ENCODE measurements at regions not wholly inside any gene's neighbourhood (a gene's known extent, or its start where the extent isn't known, plus 50 kb on each side); places are given as distances from the start of the nearest gene placed in this dataset.

DNA sequence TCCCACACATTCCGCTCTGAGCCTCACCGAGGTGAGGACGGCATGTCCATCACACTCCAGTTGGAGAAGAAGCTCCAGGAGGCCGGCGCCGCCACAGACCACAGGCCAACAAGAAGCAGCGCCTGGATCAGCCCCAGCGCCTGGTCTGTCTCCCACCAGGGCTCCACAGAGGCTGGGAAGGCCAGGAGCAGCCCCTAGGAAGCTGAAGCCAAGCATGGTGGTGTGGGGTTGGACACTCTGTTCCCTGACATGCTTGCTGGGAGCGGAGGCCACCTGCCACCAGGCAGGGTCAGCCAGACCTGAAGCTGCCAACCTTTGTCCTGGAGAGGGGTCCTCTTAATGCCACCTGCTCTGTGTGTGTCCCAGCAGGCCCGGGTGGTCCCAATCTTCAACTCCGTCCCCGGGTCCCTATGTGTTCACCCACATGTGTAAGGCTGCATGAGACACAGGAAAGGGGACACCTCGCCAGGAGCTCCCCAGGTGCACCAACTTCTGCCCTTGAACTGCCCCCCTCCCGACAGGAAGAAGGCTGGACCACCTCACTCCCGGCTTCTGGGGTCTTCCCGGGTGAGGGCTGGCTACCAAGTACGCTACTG, 140.1 kb upstream of the PPP1R26 start:
- no peaks in the 10 kb centered on the region for H3K9me3 ChIP-seq
- no peaks in the 10 kb centered on the region for H3K27me3 ChIP-seq
- DNase-seq = no peak
- no peak overlapping the region for H3K4me3 ChIP-seq
- no peaks in the 10 kb centered on the region for H3K36me3 ChIP-seq

DNA sequence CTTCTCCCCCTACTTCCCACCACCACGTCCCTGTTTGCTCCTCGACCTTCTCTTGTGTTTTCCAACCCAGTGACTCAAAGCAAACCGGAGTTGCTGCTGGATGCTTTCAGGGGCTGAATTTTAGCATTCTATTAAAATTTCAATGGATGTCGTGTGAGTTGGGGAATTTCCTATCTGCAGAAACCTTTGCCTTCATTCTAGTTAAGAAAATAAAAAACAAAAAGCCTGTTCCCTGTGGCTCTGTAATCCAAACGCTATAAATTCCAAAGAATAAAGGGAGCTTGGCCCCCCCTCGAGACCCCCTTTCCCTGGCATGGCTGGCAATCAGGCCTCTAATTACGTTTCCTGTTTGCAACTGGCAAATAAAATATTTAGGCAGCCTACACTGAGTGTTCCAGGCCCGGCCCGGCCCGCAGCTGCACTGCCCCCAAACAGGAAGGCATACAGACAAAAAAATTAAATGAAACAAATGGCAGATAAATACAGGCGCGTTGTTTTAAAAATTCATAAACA, 139.4 kb upstream of the PPP1R26 start:
- H3K27me3 ChIP-seq = no peaks in the 10 kb centered on the region
- no peak for DNase-seq
- no peaks in the 10 kb centered on the region for H3K9me3 ChIP-seq
- H3K4me3 ChIP-seq = no peak overlapping the region
- no peaks in the 10 kb centered on the region for H3K36me3 ChIP-seq

GRCh38 chr9:135340726-135341475, 138.7 kb upstream of the PPP1R26 start:
- Histone ChIP-seq H3K27me3 (no peaks in the 10 kb centered on the region), H3K36me3 (no peaks in the 10 kb centered on the region), H3K9me3 (no peaks in the 10 kb centered on the region), H3K4me3 (no peak overlapping the region)
- DNase-seq = no peak

DNA sequence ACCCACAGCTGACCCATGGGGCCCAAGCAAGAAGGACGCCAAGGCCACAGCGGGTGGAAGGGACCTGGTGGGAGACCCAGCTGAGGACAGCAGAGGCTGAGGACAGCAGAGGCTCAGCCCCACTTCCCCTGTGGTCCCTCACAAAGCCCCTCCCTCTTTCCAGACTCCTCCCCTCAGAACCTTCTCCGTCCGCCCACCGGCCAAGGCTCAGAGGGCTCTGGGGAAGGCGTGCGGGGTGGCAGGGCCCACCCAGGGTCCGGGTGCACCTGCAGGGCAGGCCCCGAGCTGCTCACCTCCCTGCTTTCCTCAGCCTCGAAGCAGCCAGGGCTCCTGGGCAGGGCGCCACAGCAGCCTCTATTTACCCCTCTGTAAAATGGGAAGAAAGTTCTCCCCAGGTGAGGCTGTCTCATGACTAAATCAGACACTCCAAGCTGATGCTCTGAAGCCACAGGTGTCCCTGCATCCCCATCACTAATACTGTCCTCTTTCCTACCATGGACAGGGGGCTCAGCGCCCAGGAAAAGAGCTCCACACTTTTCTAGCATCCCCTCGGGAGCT, 137.9 kb upstream of the PPP1R26 start:
- Histone ChIP-seq H3K36me3 (no peaks in the 10 kb centered on the region), H3K4me3 (no peak overlapping the region), H3K27me3 (no peaks in the 10 kb centered on the region), H3K9me3 (no peaks in the 10 kb centered on the region)
- no peak for DNase-seq

- no peak for DNase-seq
- Histone ChIP-seq H3K27me3 (no peaks in the 10 kb centered on the region), H3K36me3 (no peaks in the 10 kb centered on the region), H3K9me3 (no peaks in the 10 kb centered on the region), H3K4me3 (no peak overlapping the region)
Observed at GRCh38 chr9:135342206-135343130, 137.1 kb upstream of the PPP1R26 start.

- Histone ChIP-seq H3K27me3 (no peaks in the 10 kb centered on the region), H3K9me3 (no peaks in the 10 kb centered on the region), H3K36me3 (no peaks in the 10 kb centered on the region), H3K4me3 (no peak overlapping the region)
- DNase-seq = no peak
Observed at GRCh38 chr9:135343136-135343535, 136.4 kb upstream of the PPP1R26 start.

- peak; percentile 52 for DNase-seq
- no peaks in the 10 kb centered on the region for H3K36me3 ChIP-seq
- no peaks in the 10 kb centered on the region for H3K9me3 ChIP-seq
- H3K27me3 ChIP-seq = no peaks in the 10 kb centered on the region
- H3K4me3 ChIP-seq = no peak overlapping the region
Observed at GRCh38 chr9:135343837-135344522, 135.6 kb upstream of the PPP1R26 start.

DNA sequence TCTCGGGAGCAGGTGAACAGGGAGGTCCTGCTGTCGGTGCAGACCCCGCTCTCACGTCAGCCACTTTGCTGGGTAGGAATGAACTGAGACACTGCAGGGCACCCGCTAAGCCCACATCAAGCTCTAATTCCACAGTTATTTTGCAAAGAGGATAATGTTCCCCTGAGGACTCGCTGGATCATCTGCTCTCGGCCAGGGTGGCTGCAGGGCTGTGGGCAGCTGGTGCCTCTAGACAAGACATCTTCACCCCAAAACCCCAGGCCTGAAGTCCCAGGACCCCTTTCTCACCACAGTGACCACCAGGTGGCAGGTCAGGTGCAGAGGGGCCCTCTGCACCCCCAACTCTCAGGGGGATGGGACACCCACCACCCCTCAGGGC, 135.1 kb upstream of the PPP1R26 start:
- Histone ChIP-seq H3K4me3 (no peak overlapping the region), H3K9me3 (no peaks in the 10 kb centered on the region), H3K27me3 (no peaks in the 10 kb centered on the region), H3K36me3 (no peaks in the 10 kb centered on the region)
- no peak for DNase-seq

- no peak for DNase-seq
- no peak overlapping the region for H3K4me3 ChIP-seq
- H3K27me3 ChIP-seq = no peaks in the 10 kb centered on the region
Observed at GRCh38 chr9:135344915-135345500, 134.6 kb upstream of the PPP1R26 start.

DNA sequence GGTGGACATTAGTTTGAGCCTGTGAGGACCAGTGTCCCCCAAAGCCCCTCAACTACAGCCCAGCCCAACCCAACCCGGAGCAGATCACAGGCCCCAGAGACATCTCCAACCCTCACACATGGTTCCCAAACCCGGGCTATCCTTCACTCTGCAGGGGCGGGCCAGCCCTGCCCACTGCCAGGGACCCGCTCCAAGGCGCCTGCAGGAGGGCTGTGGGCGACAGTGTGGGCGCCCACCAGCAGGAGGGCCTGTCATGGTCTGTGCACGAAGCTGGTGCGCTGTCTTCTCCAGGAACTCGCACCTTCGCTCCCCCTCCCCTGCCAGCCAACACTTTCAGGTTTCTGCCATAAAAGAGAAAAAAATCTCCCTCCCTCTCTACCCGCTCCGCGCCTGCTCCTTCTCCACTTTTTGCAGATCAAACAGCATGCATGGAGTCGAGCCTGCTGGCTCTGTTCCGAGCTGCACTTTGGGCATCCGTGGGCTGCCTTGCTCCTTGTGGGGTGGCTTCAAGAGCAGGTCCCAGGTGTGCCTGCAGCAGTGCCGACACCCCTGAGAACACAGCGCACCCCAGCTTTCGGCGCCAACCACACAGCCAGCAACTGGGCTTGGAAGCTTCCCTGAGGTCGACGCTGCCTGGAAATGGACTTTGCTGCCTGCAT, 133.7 kb upstream of the PPP1R26 start:
- no peaks in the 10 kb centered on the region for H3K9me3 ChIP-seq
- no peak for DNase-seq
- no peak overlapping the region for H3K4me3 ChIP-seq
- no peaks in the 10 kb centered on the region for H3K27me3 ChIP-seq
- no peaks in the 10 kb centered on the region for H3K36me3 ChIP-seq

More at GRCh38 chr9:135344915-135345500, 134.6 kb upstream of the PPP1R26 start:
- Histone ChIP-seq H3K9me3 (no peaks in the 10 kb centered on the region), H3K36me3 (no peaks in the 10 kb centered on the region)

DNA sequence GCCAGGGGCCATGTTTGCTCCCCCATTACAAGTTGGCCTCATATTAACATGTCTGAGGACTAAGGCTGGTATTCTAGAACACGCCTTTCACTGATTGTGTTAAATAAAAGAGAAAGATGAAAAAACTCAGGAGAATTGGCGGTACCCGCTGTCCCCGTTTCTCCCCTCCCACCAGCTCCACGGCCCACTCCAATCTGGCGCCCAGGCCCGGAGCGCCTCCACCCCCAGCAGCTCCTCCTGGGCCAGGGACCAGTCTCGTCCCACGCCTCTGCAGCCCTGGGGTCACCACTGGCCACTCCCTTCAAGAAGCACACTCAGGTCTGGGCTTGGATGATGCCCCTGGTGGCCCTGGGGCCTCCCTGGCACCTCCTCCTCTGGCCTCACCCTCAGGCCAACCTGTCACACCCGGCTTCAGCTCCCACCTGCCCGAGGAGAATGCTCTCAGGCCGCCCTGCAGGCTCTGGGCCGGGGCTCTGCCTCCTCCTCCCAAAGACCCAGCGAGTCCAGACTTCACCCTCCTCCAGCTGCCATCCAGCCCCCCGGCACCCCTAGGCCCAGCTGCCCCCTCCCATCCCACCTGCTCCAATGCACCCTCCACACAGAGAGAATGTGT, 133.0 kb upstream of the PPP1R26 start:
- DNase-seq = no peak
- Histone ChIP-seq H3K9me3 (no peaks in the 10 kb centered on the region), H3K36me3 (no peaks in the 10 kb centered on the region), H3K27me3 (no peaks in the 10 kb centered on the region), H3K4me3 (no peak overlapping the region)

GRCh38 chr9:135347461-135347860, 132.1 kb upstream of the PPP1R26 start:
- no peaks in the 10 kb centered on the region for H3K9me3 ChIP-seq
- peak; percentile 75 for DNase-seq

DNA sequence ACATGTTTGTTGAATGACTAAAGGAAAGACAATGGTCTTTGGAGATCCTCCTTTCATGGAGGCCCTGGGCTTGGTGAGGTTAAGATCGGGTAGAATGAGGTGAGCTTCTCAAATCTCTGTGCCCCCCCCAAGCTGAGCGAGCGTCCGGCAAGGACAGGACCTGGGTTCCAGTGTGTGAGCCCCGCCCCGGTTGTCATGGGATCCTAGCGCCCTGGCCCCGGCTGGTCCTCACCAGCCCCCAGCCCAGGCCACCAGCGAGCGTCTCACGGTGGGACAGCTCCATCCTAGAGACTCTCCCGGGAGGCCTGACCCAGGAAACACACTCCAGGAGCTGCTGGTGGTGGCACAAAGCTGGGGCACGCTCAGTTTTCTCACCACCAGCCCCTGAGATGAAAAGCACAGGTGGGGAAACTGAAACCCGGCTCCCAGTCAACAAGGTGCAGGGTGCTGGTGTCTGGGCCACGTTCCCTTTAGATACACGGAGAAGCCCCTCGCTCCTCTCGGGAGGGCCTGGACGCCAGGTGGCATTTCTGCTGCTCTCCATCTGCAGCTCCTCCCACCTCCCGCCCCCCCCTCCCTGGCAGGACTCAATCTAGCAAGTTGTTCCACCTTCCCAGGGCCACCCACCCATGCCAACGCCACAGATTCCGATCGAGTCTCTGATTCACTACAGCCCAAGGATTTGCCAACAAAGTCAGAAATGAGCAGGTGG, 131.3 kb upstream of the PPP1R26 start:
- H3K4me3 ChIP-seq = no peak overlapping the region
- DNase-seq = no peak
- no peaks in the 10 kb centered on the region for H3K27me3 ChIP-seq

More at GRCh38 chr9:135347461-135347860, 132.1 kb upstream of the PPP1R26 start:
- no peaks in the 10 kb centered on the region for H3K27me3 ChIP-seq
- H3K36me3 ChIP-seq = no peaks in the 10 kb centered on the region
- no peak overlapping the region for H3K4me3 ChIP-seq

DNA sequence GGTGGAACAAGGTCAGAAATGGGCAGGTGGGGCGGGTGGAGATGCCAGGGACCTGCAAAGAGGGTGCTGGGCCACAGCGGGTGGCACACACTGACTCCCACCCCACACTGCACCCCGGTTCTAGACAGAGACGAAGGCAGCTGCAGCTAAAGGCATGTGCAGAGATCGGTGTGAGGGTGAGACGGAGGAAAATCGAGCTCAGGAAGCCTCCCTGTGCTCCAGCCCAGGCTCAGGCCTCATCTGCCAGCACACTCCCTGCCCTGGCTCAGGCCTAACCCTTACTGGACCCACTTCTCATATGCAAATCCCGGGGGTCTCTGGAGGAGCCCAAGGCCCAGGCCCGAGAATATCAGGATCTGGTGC, 130.8 kb upstream of the PPP1R26 start:
- no peaks in the 10 kb centered on the region for H3K9me3 ChIP-seq
- no peaks in the 10 kb centered on the region for H3K36me3 ChIP-seq
- H3K27me3 ChIP-seq = no peaks in the 10 kb centered on the region
- H3K4me3 ChIP-seq = no peak overlapping the region
- DNase-seq = no peak

More for the DNA sequence above, 131.3 kb upstream of the PPP1R26 start:
- Histone ChIP-seq H3K36me3 (no peaks in the 10 kb centered on the region), H3K9me3 (no peaks in the 10 kb centered on the region)
